IMR-90 (cell line): ENCODE measurements at regions not wholly inside any gene's neighbourhood (a gene's known extent, or its start where the extent isn't known, plus 50 kb on each side); places are given as distances from the start of the nearest gene placed in this dataset.

ENCODE experiments used
- ATAC-seq: fragments of 200-7000 bp; cut with Tn5 transposase; 2 replicates; pipeline ENCODE4 v1.9.1; 2020; ENCODE audit warnings: low read depth, mild to moderate bottlenecking, moderate library complexity
- BruUV-seq: library from RNA; stranded (reverse); fragments of 400-500 nt; replicated peaks from 2 replicates; lab custom pipeline; 2021; lab: Mats Ljungman, UMichigan
- CTCF ChIA-PET: fragments of 300-600 bp; formaldehyde crosslinking; extraction: SDS; loops from one replicate; lab custom pipeline; 2021; ENCODE audit warnings: antibody characterized with exemption; lab: Yijun Ruan, JAX
- POLR2A ChIA-PET: fragments of 300-600 bp; sonication (Branson Sonifier 250); formaldehyde crosslinking; loops from one replicate; lab custom pipeline; 2022; ENCODE audit warnings: antibody characterized with exemption; ENCODE audit not compliant: unreplicated experiment; lab: Charles Lee
- DNase-seq: peaks from one replicate; pipeline ENCODE4 v3.0.0; 2013
- H2AFZ ChIP-seq: replicated peaks from 2 replicates; pipeline ENCODE3; 2013; ENCODE audit warnings: low read length, mild to moderate bottlenecking; ENCODE audit not compliant: poor library complexity
- H2AK5ac ChIP-seq: 2 replicates; pipeline ENCODE4 v1.6.1; 2013; ENCODE audit warnings: low read depth, low read length, inconsistent platforms
- H2AK9ac ChIP-seq: replicated peaks from 2 replicates; pipeline ENCODE3; 2013; ENCODE audit warnings: mild to moderate bottlenecking, low read depth, low read length, moderate library complexity; ENCODE audit not compliant: poor library complexity
- H2BK120ac ChIP-seq: 2 replicates; pipeline ENCODE4 v1.6.1; 2013; ENCODE audit warnings: low read depth, low read length, inconsistent platforms
- H2BK15ac ChIP-seq: 3 replicates; pipeline ENCODE4 v1.6.1; 2013; ENCODE audit warnings: low read depth, low read length, inconsistent platforms
- H2BK20ac ChIP-seq: 2 replicates; pipeline ENCODE4 v1.6.1; 2013; ENCODE audit warnings: low read depth, mild to moderate bottlenecking, inconsistent platforms, low read length, moderate library complexity
- H2BK5ac ChIP-seq: 2 replicates; pipeline ENCODE4 v1.6.1; 2013; ENCODE audit warnings: mild to moderate bottlenecking, low read depth, low read length, inconsistent platforms; ENCODE audit not compliant: poor library complexity, severe bottlenecking
- H3K14ac ChIP-seq: replicated peaks from 2 replicates; pipeline ENCODE4 v1.6.1; 2013; ENCODE audit warnings: low read depth, low read length, inconsistent platforms
- H3K18ac ChIP-seq: 2 replicates; pipeline ENCODE4 v1.6.1; 2013; ENCODE audit warnings: low read depth, low read length, control low read depth
- H3K23ac ChIP-seq: 2 replicates; pipeline ENCODE4 v1.6.1; 2013; ENCODE audit warnings: low read depth, low read length, inconsistent platforms
- H3K27ac ChIP-seq: 2 replicates; pipeline ENCODE4 v1.5.1; 2013; ENCODE audit warnings: mild to moderate bottlenecking, control low read depth, low read length; ENCODE audit not compliant: insufficient read depth
- H3K27me3 ChIP-seq: 2 replicates; pipeline ENCODE4 v1.6.1; 2013; ENCODE audit warnings: low read length; ENCODE audit not compliant: control insufficient read depth, insufficient read depth
- H3K36me3 ChIP-seq: 2 replicates; pipeline ENCODE4 v1.6.1; 2013; ENCODE audit warnings: low read length, mixed read lengths; ENCODE audit not compliant: control insufficient read depth, insufficient read depth
- H3K4ac ChIP-seq: 2 replicates; pipeline ENCODE4 v1.6.1; 2013; ENCODE audit warnings: low read depth, low read length, inconsistent platforms
- H3K4me1 ChIP-seq: 2 replicates; pipeline ENCODE4 v1.6.1; 2013; ENCODE audit warnings: low read length, mixed read lengths; ENCODE audit not compliant: control insufficient read depth, insufficient read depth
- H3K4me2 ChIP-seq: 2 replicates; pipeline ENCODE4 v1.6.1; 2013; ENCODE audit warnings: low read depth, mild to moderate bottlenecking, control low read depth, low read length, moderate library complexity
- H3K4me3 ChIP-seq: 2 replicates; pipeline ENCODE4 v1.5.1; 2013; ENCODE audit warnings: low read depth, mild to moderate bottlenecking, control low read depth, low read length, moderate library complexity; ENCODE audit not compliant: insufficient read depth
- H3K56ac ChIP-seq: 2 replicates; pipeline ENCODE4 v1.6.1; 2013; ENCODE audit warnings: low read length, inconsistent platforms; ENCODE audit not compliant: insufficient read depth; ENCODE audit errors: extremely low read depth
- H3K79me1 ChIP-seq, 2 experiments: 2 replicates each; pipeline ENCODE4 v1.6.1; 2013; ENCODE audit warnings: low read length in 2 of 2, inconsistent platforms in 1 of 2, low read depth in 1 of 2
- H3K9ac ChIP-seq: 2 replicates; pipeline ENCODE4 v1.6.1; 2013; ENCODE audit warnings: low read depth, low read length, control low read depth
- H3K9me1 ChIP-seq: 2 replicates; pipeline ENCODE4 v1.6.1; 2013; ENCODE audit warnings: low read length, inconsistent platforms; ENCODE audit not compliant: insufficient read depth
- H3K9me3 ChIP-seq: 2 replicates; pipeline ENCODE4 v1.6.1; 2013; ENCODE audit warnings: low read length; ENCODE audit not compliant: control insufficient read depth, insufficient read depth
- H4K20me1 ChIP-seq: 2 replicates; pipeline ENCODE4 v1.6.1; 2013; ENCODE audit warnings: low read length, inconsistent platforms; ENCODE audit not compliant: insufficient read depth
- H4K5ac ChIP-seq: 2 replicates; pipeline ENCODE4 v1.6.1; 2013; ENCODE audit warnings: mild to moderate bottlenecking, low read depth, low read length, control low read depth
- H4K8ac ChIP-seq, 2 experiments: 2 replicates each; pipeline ENCODE4 v1.6.1; 2013; ENCODE audit warnings: low read depth in 2 of 2, low read length in 2 of 2, control low read depth in 1 of 2, inconsistent platforms in 1 of 2
- H4K91ac ChIP-seq: 2 replicates; pipeline ENCODE4 v1.6.1; 2013; ENCODE audit warnings: low read depth, low read length, inconsistent platforms; ENCODE audit not compliant: insufficient read depth
- BHLHE40 ChIP-seq: fragments of 150-350 bp; IDR thresholded peaks from 2 replicates; pipeline ENCODE4 v1.6.1; 2016; ENCODE audit warnings: mild to moderate bottlenecking, low read depth, low read length
- CEBPB ChIP-seq: IDR thresholded peaks from 2 replicates; pipeline ENCODE4 v1.6.1; 2012; ENCODE audit warnings: low read depth, low read length, improper control_type of control experiment
- CHD1 ChIP-seq: IDR thresholded peaks from 2 replicates; pipeline ENCODE4 v1.6.1; 2012; ENCODE audit warnings: low read depth, low read length, improper control_type of control experiment
- CTCF ChIP-seq: conservative IDR thresholded peaks from 2 replicates; pipeline ENCODE4 v1.5.1; 2012; ENCODE audit warnings: mild to moderate bottlenecking, low read depth, low read length, improper control_type of control experiment
- ELK1 ChIP-seq: fragments of 150-350 bp; IDR thresholded peaks from 2 replicates; pipeline ENCODE4 v1.6.1; 2016; ENCODE audit warnings: low read depth, mild to moderate bottlenecking, low read length, moderate library complexity, borderline replicate concordance
- FOS ChIP-seq: fragments of 150-350 bp; IDR thresholded peaks from 2 replicates; pipeline ENCODE4 v1.6.1; 2016; ENCODE audit warnings: low read depth, low read length
- MAFK ChIP-seq: IDR thresholded peaks from 2 replicates; pipeline ENCODE4 v1.6.1; 2012; ENCODE audit warnings: low read depth, low read length, improper control_type of control experiment
- MAZ ChIP-seq: IDR thresholded peaks from 2 replicates; pipeline ENCODE4 v1.6.1; 2012; ENCODE audit warnings: low read depth, mild to moderate bottlenecking, low read length, improper control_type of control experiment, moderate library complexity, borderline replicate concordance
- MXI1 ChIP-seq: IDR thresholded peaks from 2 replicates; pipeline ENCODE4 v1.6.1; 2012; ENCODE audit warnings: low read depth, mild to moderate bottlenecking, low read length, moderate library complexity, borderline replicate concordance
- NFE2L2 ChIP-seq: fragments of 150-350 bp; IDR thresholded peaks from 2 replicates; pipeline ENCODE4 v1.6.1; 2016; ENCODE audit warnings: low read depth, mild to moderate bottlenecking, low read length
- POLR2A ChIP-seq: IDR thresholded peaks from 2 replicates; pipeline ENCODE4 v1.6.1; 2012; ENCODE audit warnings: mild to moderate bottlenecking, low read depth, low read length
- RAD21 ChIP-seq: IDR thresholded peaks from 2 replicates; pipeline ENCODE4 v1.6.1; 2012; ENCODE audit warnings: low read length, improper control_type of control experiment
- RCOR1 ChIP-seq: IDR thresholded peaks from 2 replicates; pipeline ENCODE4 v1.6.1; 2012; ENCODE audit warnings: mild to moderate bottlenecking, low read length, improper control_type of control experiment; ENCODE audit not compliant: insufficient replicate concordance
- RFX5 ChIP-seq: IDR thresholded peaks from 2 replicates; pipeline ENCODE4 v1.8.0; 2012; ENCODE audit warnings: low read depth, mild to moderate bottlenecking, low read length, moderate library complexity
- SMC3 ChIP-seq: fragments of 150-350 bp; IDR thresholded peaks from 2 replicates; pipeline ENCODE4 v1.6.1; 2016; ENCODE audit warnings: low read depth, mild to moderate bottlenecking, antibody characterized with exemption, low read length, moderate library complexity
- USF2 ChIP-seq: fragments of 150-350 bp; IDR thresholded peaks from 2 replicates; pipeline ENCODE4 v1.6.1; 2017; ENCODE audit warnings: mild to moderate bottlenecking, antibody characterized with exemption, low read length, low read depth
- WGBS, 2 experiments: methylation state at CpG; one replicate each; pipeline versions ENCODE4 v1.1.5 to v1.1.7; 2013; ENCODE audit warnings: missing lambda C conversion rate in 2 of 2; ENCODE audit not compliant: insufficient read length in 1 of 2; ENCODE audit errors: extremely low coverage in 2 of 2; 5-methylcytosine and 5-hydroxymethylcytosine counted together
- dilution Hi-C: fragments of 300-500 bp; cut with HindIII; formaldehyde crosslinking; loops from one replicate; pipeline ENCODE4 v1.14.3; 2018; ENCODE audit warnings: low sequenced_read_pairs; ENCODE audit not compliant: unreplicated experiment
- in situ Hi-C: fragments of 300-500 bp; cut with MboI; formaldehyde crosslinking; loops from 3 replicates; pipeline ENCODE4 v1.14.3; 2019; ENCODE audit warnings: low sequenced_read_pairs, inconsistent platforms, mixed read lengths
- intact Hi-C: fragments of 100-400 bp; cut with micrococcal nuclease; formaldehyde crosslinking; loops from 2 replicates; pipeline ENCODE4 v1.10.0; 2022

DNA sequence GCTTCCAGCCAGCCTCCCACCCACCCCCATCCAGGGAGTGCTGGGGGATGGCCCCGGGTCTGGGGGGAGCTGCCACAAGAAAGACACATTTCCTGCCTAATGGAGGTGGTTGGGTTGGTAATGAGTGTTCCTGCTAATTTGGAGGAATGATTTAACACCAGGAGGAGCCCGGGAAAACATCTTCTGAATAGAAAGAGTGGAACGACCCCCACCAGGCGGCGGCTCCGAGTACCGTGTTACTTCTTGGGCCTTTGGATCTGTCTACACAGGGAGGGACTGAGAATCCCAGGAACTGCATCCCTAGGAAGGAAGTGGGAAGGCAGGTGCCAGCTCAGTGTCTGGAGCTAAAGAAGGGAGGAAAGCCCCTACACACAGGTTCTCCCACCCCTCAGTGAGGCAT is 64.6 kb downstream of the TSPAN17 start:
- POLR2A ChIA-PET: no interaction called here

More for the DNA sequence above, 64.6 kb downstream of the TSPAN17 start:
- no peak overlapping the region for H4K91ac ChIP-seq
- WGBS, 2 experiments: no CpG with 5 or more reads among the region's 7 CpGs
- H3K14ac ChIP-seq: no peak overlapping the region
- H2BK15ac ChIP-seq: no peak overlapping the region
- H2BK5ac ChIP-seq: no peak overlapping the region
- H3K79me1 ChIP-seq: no peaks in the 10 kb centered on the region
- H3K36me3 ChIP-seq: no peaks in the 10 kb centered on the region
- intact Hi-C loops: no loop called here
- no peak overlapping the region for H2BK20ac ChIP-seq
- peaks cover 5% of the 10 kb centered on the region for H3K9me3 ChIP-seq
- no peak overlapping the region for H3K56ac ChIP-seq
- H3K4me3 ChIP-seq: no peak overlapping the region
- dilution Hi-C loops: no loop called here
- no peak overlapping the region for H2AK5ac ChIP-seq
- no peak overlapping the region for H3K4me2 ChIP-seq
- no peak overlapping the region for H3K4ac ChIP-seq
- no peak overlapping the region for H3K23ac ChIP-seq
- H3K9me1 ChIP-seq: no peaks in the 10 kb centered on the region
- no peak for DNase-seq
- H3K9ac ChIP-seq: no peak overlapping the region
- peaks cover 57% of the 10 kb centered on the region for H3K27me3 ChIP-seq
- no peaks in the 10 kb centered on the region for H3K4me1 ChIP-seq
- TF ChIP-seq RCOR1: no peak
- TF ChIP-seq RFX5: no peak
- TF ChIP-seq NFE2L2: no peak
- no peak for TF ChIP-seq POLR2A
- TF ChIP-seq FOS: no peak
- no peak for TF ChIP-seq MXI1
- no peak for TF ChIP-seq CHD1
- TF ChIP-seq RAD21: no peak
- no peak for TF ChIP-seq SMC3
- no peak for TF ChIP-seq ELK1
- TF ChIP-seq MAZ: no peak
- TF ChIP-seq MAFK: no peak
- no peak for TF ChIP-seq BHLHE40
- TF ChIP-seq USF2: no peak
- no peak for TF ChIP-seq CEBPB
- TF ChIP-seq CTCF: no peak
- no peak overlapping the region for H3K18ac ChIP-seq
- in situ Hi-C loops: no loop called here
- no peak overlapping the region for H4K8ac ChIP-seq
- H4K20me1 ChIP-seq: no peaks in the 10 kb centered on the region
- no peak overlapping the region for H2BK120ac ChIP-seq
- H2AFZ ChIP-seq: no peak overlapping the region
- no TSS peak for BruUV-seq
- CTCF ChIA-PET: no interaction called here
- no peak overlapping the region for H2AK9ac ChIP-seq
- ATAC-seq: no peak
- H3K27ac ChIP-seq: no peak overlapping the region
- no peak overlapping the region for H4K5ac ChIP-seq
